HG02798 (cell line): ENCODE measurements at regions not wholly inside any gene's neighbourhood (a gene's known extent, or its start where the extent isn't known, plus 50 kb on each side); places are given as distances from the start of the nearest gene placed in this dataset.
"Not testable (repeated sequence)": the region's sequence is repeated elsewhere in the genome, so short reads cannot be mapped to it uniquely, and the experiment has no call there.

ENCODE experiments used
- ATAC-seq: cut with Tn5 transposase; IDR thresholded peaks from one replicate; pipeline ENCODE4 v1.9.1; 2021; ENCODE audit warnings: mild to moderate bottlenecking; ENCODE audit not compliant: unreplicated experiment, poor library complexity

GRCh38 chr6:104446101-104447080 is 413.3 kb downstream of the HACE1 start:
- not testable (repeated sequence) for ATAC-seq

GRCh38 chr6:104434519-104434918 is 425.2 kb downstream of the HACE1 start:
- ATAC-seq = no peak

- no peak for ATAC-seq
Observed at GRCh38 chr6:104431096-104431495, 428.6 kb downstream of the HACE1 start.

- ATAC-seq = no peak
Observed at GRCh38 chr6:104428184-104428583, 431.5 kb downstream of the HACE1 start.

GRCh38 chr6:104423691-104424090 is 436.0 kb downstream of the HACE1 start:
- no peak for ATAC-seq

GRCh38 chr6:104421650-104422049 is 438.1 kb downstream of the HACE1 start:
- ATAC-seq = no peak

- no peak for ATAC-seq
Observed at GRCh38 chr6:104418839-104419238, 440.9 kb downstream of the HACE1 start.

GRCh38 chr6:104418125-104418524 is 441.6 kb downstream of the HACE1 start:
- no peak for ATAC-seq

- no peak for ATAC-seq
Observed at GRCh38 chr6:104414723-104415122, 445.0 kb downstream of the HACE1 start.

GRCh38 chr6:104413767-104414166 is 446.0 kb downstream of the HACE1 start:
- no peak for ATAC-seq

- ATAC-seq = no peak
Observed at GRCh38 chr6:104411302-104411701, 448.4 kb downstream of the HACE1 start.

GRCh38 chr6:104409913-104410312 is 449.8 kb downstream of the HACE1 start:
- ATAC-seq = no peak

- no peak for ATAC-seq
Observed at GRCh38 chr6:104407957-104408356, 451.8 kb downstream of the HACE1 start.

- ATAC-seq = no peak
Observed at GRCh38 chr6:104404377-104404776, 455.3 kb downstream of the HACE1 start.

GRCh38 chr6:104402572-104402971 is 457.1 kb downstream of the HACE1 start:
- ATAC-seq = no peak

GRCh38 chr6:104401926-104402325 is 457.8 kb downstream of the HACE1 start:
- ATAC-seq = no peak

- ATAC-seq = no peak
Observed at GRCh38 chr6:104400844-104401243, 458.9 kb downstream of the HACE1 start.

- no peak for ATAC-seq
Observed at GRCh38 chr6:104396077-104396476, 463.6 kb downstream of the HACE1 start.

- no peak for ATAC-seq
Observed at GRCh38 chr6:104381907-104382306, 477.8 kb downstream of the HACE1 start.

GRCh38 chr6:104365451-104366234 is 494.1 kb downstream of the HACE1 start:
- ATAC-seq = no peak

- no peak for ATAC-seq
Observed at GRCh38 chr6:104357928-104358327, 501.8 kb downstream of the HACE1 start.
